Endothelial cell of umbilical vein (primary cell): ENCODE measurements at regions not wholly inside any gene's neighbourhood (a gene's known extent, or its start where the extent isn't known, plus 50 kb on each side); places are given as distances from the start of the nearest gene placed in this dataset.

Source experiments
- BruUV-seq: library from RNA; stranded (reverse); fragments of 400-500 nt; replicated peaks from 2 replicates; lab custom pipeline; 2021; lab: Mats Ljungman, UMichigan
- CTCF ChIA-PET: fragments of 300-600, 350-600 bp; sonication (Branson Sonifier 250); formaldehyde crosslinking; loops from one replicate; lab custom pipeline; 2021; ENCODE audit warnings: antibody characterized with exemption, inconsistent platforms; lab: Charles Lee
- POLR2A ChIA-PET: fragments of 300-600, 350-600 bp; sonication (Branson Sonifier 250); formaldehyde crosslinking; loops from one replicate; lab custom pipeline; 2021; ENCODE audit warnings: antibody characterized with exemption, inconsistent platforms; lab: Charles Lee
- DNase-seq: peaks from one replicate; pipeline ENCODE4 v3.0.0-alpha.2; 2011; ENCODE audit warnings: low read depth, low spot score
- FAIRE-seq: peaks from 2 replicates; lab custom pipeline; 2011; peaks lifted over from hg19 to GRCh38; lab: Jason Lieb, UNC
- H2AFZ ChIP-seq: 2 replicates; pipeline ENCODE4 v1.6.0; 2012; ENCODE audit warnings: low read depth, low read length, control low read depth, inconsistent platforms
- H3K27ac ChIP-seq: 2 replicates; pipeline ENCODE4 v1.5.1; 2011; ENCODE audit warnings: low read depth, mild to moderate bottlenecking, control low read depth, low read length, moderate library complexity; ENCODE audit not compliant: insufficient read depth
- H3K27me3 ChIP-seq, 2 experiments: 2 replicates each; pipeline versions ENCODE4 v1.6.0 to v1.6.1; 2011; ENCODE audit warnings: low read length in 2 of 2, mixed read lengths in 1 of 2; ENCODE audit not compliant: control insufficient read depth in 2 of 2, insufficient read depth in 2 of 2
- H3K36me3 ChIP-seq, 2 experiments: 2 replicates in 1 of 2; 3 replicates in 1 of 2; pipeline ENCODE4 v1.5.1; 2011; ENCODE audit warnings: low read length in 2 of 2, mild to moderate bottlenecking in 1 of 2, moderate library complexity in 1 of 2; ENCODE audit not compliant: control insufficient read depth in 2 of 2, insufficient read depth in 2 of 2; ENCODE audit errors: extremely low read depth in 1 of 2
- H3K4me1 ChIP-seq: 3 replicates; pipeline ENCODE4 v1.5.1; 2011; ENCODE audit warnings: mild to moderate bottlenecking, low read length; ENCODE audit not compliant: control insufficient read depth, insufficient read depth; ENCODE audit errors: extremely low read depth
- H3K4me2 ChIP-seq: 2 replicates; pipeline ENCODE4 v1.6.1; 2011; ENCODE audit warnings: low read length, control low read depth, mixed read lengths; ENCODE audit not compliant: insufficient read depth
- H3K4me3 ChIP-seq, 3 experiments: fragments of 200-600 bp in 1 of 3; sonication (generic), shearing (Covaris generic) in 1 of 3; replicated peaks in 1 of 3; 2 replicates each; pipeline ENCODE4 v1.5.1; 2011 to 2016; ENCODE audit warnings: control low read depth in 3 of 3, low read length in 3 of 3, mild to moderate bottlenecking in 2 of 3, inconsistent platforms in 1 of 3, low read depth in 1 of 3, moderate library complexity in 1 of 3; ENCODE audit not compliant: insufficient read depth in 1 of 3
- H3K79me2 ChIP-seq: 2 replicates; pipeline ENCODE4 v1.6.0; 2012; ENCODE audit warnings: low read length, inconsistent platforms; ENCODE audit not compliant: control insufficient read depth, insufficient read depth
- H3K9ac ChIP-seq: replicated peaks from 2 replicates; pipeline ENCODE3; 2011; ENCODE audit warnings: low read length, control low read depth; ENCODE audit not compliant: insufficient read depth; ENCODE audit errors: extremely low read depth
- H3K9me1 ChIP-seq: replicated peaks from 3 replicates; pipeline ENCODE4 v1.6.0; 2011; ENCODE audit warnings: mild to moderate bottlenecking, low read length; ENCODE audit not compliant: control insufficient read depth, insufficient read depth; ENCODE audit errors: extremely low read depth
- H3K9me3 ChIP-seq: replicated peaks from 2 replicates; pipeline ENCODE4 v1.5.1; 2012; ENCODE audit warnings: low read length, inconsistent platforms; ENCODE audit not compliant: control insufficient read depth, insufficient read depth
- H4K20me1 ChIP-seq: replicated peaks from 2 replicates; pipeline ENCODE3; 2011; ENCODE audit warnings: mild to moderate bottlenecking, low read length; ENCODE audit not compliant: control insufficient read depth, insufficient read depth; ENCODE audit errors: extremely low read depth
- EZH2 ChIP-seq: IDR thresholded peaks from 2 replicates; pipeline ENCODE4 v1.6.1; 2012; ENCODE audit warnings: borderline replicate concordance, low read depth, mild to moderate bottlenecking, moderate library complexity, low read length, inconsistent platforms; ENCODE audit not compliant: severe bottlenecking
- FOS ChIP-seq: IDR thresholded peaks from 2 replicates; pipeline ENCODE4 v1.6.1; 2011; ENCODE audit warnings: mild to moderate bottlenecking, low read length, moderate library complexity, borderline replicate concordance; ENCODE audit not compliant: insufficient read depth
- GATA2 ChIP-seq: IDR thresholded peaks from 2 replicates; pipeline ENCODE4 v1.7.0; 2011; ENCODE audit warnings: low read depth, mild to moderate bottlenecking, moderate library complexity, mixed read lengths, low read length; ENCODE audit not compliant: insufficient read length, insufficient read depth
- JUN ChIP-seq: IDR thresholded peaks from 2 replicates; pipeline ENCODE4 v1.6.1; 2011; ENCODE audit warnings: borderline replicate concordance, low read depth; ENCODE audit not compliant: insufficient read length, insufficient read depth
- POLR2A ChIP-seq: IDR thresholded peaks from 2 replicates; pipeline ENCODE4 v1.6.1; 2012; ENCODE audit warnings: low read depth, mild to moderate bottlenecking, control low read depth, low read length
- POLR2AphosphoS5 ChIP-seq: IDR thresholded peaks from 2 replicates; pipeline ENCODE4 v1.6.1; 2012; ENCODE audit warnings: low read depth, mild to moderate bottlenecking, control low read depth, low read length, moderate library complexity; ENCODE audit not compliant: insufficient read depth
- dilution Hi-C: fragments of 300-500 bp; cut with MboI; formaldehyde crosslinking; loops from one replicate; pipeline ENCODE4 v1.15.0; 2019; ENCODE audit warnings: low sequenced_read_pairs; ENCODE audit not compliant: extremely low pct_ligation_motif_present
- intact Hi-C: fragments of 100-400 bp; cut with micrococcal nuclease; formaldehyde crosslinking; loops from one replicate; pipeline ENCODE4 v1.10.0; 2022
- TF ChIP-seq, protein P1 (sequence below): IDR thresholded peaks from 2 replicates; pipeline ENCODE4 v1.6.1; 2011; ENCODE audit not compliant: insufficient read depth, insufficient read length
- TF ChIP-seq, protein P2 (sequence below), 2 donors: IDR thresholded peaks; 1 replicate in 1 of 2; 2 replicates in 1 of 2; pipeline ENCODE4 v1.5.1; 2011; ENCODE audit warnings: low read length in 2 of 2, mild to moderate bottlenecking in 2 of 2, moderate library complexity in 2 of 2, control low read depth in 1 of 2, inconsistent platforms in 1 of 2, low read depth in 1 of 2; ENCODE audit not compliant: insufficient read depth in 1 of 2; ENCODE audit errors: extremely low read depth in 1 of 2

- Histone ChIP-seq H3K79me2 (no peaks in the 10 kb centered on the region), H3K27me3 (no peaks in the 10 kb centered on the region), H2AFZ (no peak overlapping the region), H3K9ac (no peak overlapping the region), H3K9me1 (no peaks in the 10 kb centered on the region), H3K36me3 (no peaks in the 10 kb centered on the region), H3K27ac (no peak overlapping the region), H4K20me1 (no peaks in the 10 kb centered on the region), H3K4me1 (no peaks in the 10 kb centered on the region), H3K4me2 (no peak overlapping the region), H3K9me3 (peaks cover 9% of the 10 kb centered on the region), H3K4me3 (no peak overlapping the region)
- dilution Hi-C loops (no loop called here), intact Hi-C loops (no loop called here)
- ChIA-PET POLR2A (no interaction called here), CTCF (no interaction called here)
- FAIRE-seq (no peak), DNase-seq (no peak)
- no TSS peak for BruUV-seq
- TF ChIP-seq, protein P1, sequence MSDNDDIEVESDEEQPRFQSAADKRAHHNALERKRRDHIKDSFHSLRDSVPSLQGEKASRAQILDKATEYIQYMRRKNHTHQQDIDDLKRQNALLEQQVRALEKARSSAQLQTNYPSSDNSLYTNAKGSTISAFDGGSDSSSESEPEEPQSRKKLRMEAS, result no peak
- TF ChIP-seq JUN (no peak), GATA2 (no peak), POLR2A (no peak), POLR2AphosphoS5 (no peak), FOS (no peak), EZH2 (no peak)
- TF ChIP-seq, protein P2, sequence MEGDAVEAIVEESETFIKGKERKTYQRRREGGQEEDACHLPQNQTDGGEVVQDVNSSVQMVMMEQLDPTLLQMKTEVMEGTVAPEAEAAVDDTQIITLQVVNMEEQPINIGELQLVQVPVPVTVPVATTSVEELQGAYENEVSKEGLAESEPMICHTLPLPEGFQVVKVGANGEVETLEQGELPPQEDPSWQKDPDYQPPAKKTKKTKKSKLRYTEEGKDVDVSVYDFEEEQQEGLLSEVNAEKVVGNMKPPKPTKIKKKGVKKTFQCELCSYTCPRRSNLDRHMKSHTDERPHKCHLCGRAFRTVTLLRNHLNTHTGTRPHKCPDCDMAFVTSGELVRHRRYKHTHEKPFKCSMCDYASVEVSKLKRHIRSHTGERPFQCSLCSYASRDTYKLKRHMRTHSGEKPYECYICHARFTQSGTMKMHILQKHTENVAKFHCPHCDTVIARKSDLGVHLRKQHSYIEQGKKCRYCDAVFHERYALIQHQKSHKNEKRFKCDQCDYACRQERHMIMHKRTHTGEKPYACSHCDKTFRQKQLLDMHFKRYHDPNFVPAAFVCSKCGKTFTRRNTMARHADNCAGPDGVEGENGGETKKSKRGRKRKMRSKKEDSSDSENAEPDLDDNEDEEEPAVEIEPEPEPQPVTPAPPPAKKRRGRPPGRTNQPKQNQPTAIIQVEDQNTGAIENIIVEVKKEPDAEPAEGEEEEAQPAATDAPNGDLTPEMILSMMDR (IDR thresholded peaks at IDR 0.05; ENCODE audit: extremely low read depth in 1 of 2, insufficient read depth in 1 of 2, low read depth in 1 of 2, low read length in 2 of 2), result no peak
These were observed 675.5 kb downstream of the XPNPEP1 start for GRCh38 chr10:109247814-109248213.
